GM21737 (cell line): ENCODE measurements at regions not wholly inside any gene's neighbourhood (a gene's known extent, or its start where the extent isn't known, plus 50 kb on each side); places are given as distances from the start of the nearest gene placed in this dataset.

Source experiments
- ATAC-seq: cut with Tn5 transposase; IDR thresholded peaks from one replicate; pipeline ENCODE4 v1.9.1; 2021; ENCODE audit warnings: mild to moderate bottlenecking, moderate library complexity; ENCODE audit not compliant: unreplicated experiment

DNA sequence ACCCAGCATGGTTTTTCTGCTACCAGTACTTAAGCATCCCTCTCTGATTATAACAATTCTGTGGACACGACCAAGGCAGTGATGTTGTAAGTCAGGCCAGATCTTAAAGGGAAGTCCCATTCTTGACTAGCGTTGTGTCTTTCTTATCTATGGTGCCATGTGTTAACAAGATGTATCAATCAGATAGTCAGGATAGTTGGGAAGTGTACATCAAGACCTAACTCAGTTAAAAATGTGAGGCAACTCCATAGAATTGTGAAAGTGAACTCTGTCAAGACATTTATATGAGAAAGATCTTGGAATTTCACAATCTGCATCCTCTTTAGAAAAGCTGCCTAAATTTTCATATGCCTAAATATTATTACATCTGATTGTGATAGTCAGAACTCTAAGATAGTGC is 341.7 kb upstream of the SEMA3D start:
- ATAC-seq: no peak

DNA sequence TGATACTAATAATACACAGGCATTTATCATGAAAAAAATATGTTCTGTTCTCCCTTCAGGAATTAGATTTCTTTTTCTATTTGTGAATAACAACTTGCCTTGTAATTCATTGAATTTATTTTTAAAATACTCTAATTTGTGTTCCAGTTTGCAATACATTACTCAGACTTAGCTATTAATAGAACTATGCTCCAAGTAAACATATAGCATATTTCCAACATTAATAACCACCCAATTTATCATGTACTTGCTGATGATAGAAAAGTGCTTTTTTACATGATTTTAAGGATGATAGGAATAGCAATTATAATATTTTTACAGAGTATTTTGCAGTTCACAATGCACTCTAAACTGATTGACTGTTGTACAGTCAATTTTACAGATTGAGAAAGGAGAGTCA is 338.8 kb upstream of the SEMA3D start:
- ATAC-seq: no peak

DNA sequence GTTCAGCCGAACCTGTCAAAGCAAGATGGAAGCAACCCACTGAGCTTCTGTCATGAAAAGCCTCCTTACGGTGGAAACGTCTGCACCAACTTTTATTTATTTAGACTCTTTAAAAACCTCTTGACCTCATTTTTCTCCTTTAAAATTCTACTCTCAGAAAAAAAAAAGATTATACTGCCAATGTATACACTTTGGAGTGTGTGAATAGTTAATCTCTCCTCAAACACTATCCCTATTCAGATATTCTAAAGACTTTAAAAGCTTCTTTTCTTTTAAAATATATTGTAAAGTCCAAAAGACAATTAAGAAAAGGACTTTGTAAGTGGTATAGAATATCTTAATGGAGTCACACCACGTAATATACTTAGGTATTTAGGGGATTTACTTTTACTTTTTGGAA is 335.2 kb upstream of the SEMA3D start:
- ATAC-seq: no peak

DNA sequence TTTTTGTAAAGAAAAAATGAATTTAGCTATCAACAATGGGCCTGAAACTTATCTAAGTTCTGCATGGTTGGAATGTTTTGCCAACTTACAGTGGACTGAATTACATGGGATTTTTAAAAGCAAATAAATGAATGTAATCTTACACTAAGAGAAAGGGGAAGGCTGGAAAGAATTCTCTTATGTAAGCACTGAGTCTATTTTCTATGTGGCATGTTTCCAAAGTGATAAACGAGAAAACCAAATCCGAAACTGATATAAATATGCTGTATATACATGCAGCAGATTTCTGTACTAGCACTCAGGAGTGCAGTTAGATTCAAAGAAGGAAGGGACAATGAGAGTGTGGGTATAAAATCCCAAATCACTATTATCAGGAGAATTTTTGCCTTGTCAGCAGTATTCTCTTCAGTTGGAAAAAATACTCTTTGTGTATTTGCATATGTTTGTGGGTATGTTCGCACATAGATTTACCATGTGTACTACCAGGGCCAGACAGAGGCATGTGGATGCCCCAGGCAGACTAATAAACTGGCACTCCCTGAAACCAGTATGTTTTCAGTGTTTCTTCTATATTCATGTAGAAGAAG is 334.3 kb upstream of the SEMA3D start:
- no peak for ATAC-seq

DNA sequence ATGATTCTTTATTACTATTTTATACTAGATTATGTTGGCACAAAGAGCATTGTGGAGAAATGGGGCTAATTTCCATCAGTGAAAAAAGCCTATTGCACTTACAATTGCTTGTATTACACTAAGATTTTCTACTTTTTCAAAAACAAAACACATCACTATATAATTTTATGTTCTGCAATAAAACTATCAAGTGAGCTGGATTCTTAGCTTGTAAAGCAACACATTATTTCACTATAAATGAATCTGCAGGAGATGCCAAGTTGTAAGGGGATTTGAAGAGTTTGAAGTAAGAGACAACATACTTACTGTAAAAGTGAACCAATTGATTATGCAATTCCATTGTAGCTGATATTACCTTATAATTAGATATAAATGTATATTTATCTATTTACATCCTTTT is 333.3 kb upstream of the SEMA3D start:
- ATAC-seq: no peak

DNA sequence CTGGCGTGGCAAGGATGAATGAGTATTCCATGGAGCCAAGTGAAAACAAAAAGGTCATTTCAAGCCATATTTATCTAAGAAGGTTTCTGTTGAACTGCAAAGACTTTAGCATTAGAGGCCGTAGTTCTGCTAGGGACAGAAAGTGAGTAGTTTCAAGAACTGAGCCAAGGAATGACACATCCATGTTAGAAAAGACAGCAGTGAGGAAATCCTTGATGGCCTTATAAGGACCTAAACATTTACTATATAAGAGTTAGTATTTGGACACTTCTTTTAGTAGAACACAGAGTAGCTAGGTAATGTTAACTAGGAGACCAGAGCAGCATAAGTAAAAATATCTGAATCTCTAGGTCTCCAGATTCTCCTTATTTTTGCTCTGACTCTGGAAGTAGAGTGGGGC is 329.8 kb upstream of the SEMA3D start:
- no peak for ATAC-seq

DNA sequence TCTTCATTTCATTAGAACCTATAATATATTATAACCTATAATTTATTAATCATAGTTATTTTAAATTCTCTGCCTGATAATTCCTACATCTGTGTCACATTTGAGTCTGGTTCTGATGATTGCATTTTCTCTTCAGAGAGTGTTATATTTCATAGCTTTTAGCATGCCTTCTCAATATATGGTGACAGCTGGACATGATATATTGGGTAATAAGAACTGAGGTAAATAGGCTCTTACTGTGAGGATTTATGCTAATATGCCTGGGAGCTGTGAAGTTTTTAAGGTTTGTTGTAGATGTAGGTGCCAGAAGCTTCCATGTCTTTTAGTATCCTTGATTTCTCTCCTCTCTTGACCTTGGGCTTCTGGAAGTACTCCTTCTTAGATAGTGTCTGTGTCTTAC is 325.9 kb upstream of the SEMA3D start:
- ATAC-seq: no peak

DNA sequence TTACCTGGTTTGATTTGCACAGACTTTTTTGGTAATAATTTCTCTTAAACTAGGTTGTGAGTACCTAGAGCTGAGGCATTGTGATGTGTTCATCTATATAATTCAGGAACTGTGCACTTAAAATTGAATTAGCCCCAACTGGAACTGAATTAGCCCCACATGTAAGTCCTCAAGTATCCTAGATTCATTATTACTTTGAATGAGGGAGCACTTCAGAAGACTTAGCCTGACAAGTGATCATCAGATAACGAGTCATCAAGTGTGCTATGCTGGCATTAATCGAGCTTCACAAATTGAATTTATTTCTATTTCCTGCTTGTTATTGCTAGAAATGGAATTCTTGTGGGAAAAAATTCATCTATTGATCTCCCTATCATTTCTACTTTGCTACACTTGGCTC is 323.4 kb upstream of the SEMA3D start:
- no peak for ATAC-seq

DNA sequence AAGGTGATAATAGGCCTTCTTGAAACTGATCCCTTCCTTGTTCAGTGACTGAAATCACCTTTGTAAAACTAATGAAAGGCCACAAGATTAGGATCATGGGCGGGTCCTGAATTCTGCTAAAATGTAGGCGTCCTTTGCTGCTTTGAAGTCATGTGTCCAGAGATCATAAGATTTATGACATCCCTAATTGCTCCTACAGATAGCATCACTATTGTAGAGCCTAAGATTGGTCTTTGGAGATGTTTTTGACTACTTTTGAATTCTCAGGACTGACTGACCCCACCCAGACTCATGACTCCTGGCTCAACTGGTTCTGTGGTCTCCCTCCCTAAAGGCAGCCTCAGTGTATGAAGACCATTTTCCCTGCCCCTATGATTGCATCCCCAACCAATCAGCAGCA is 322.6 kb upstream of the SEMA3D start:
- no peak for ATAC-seq

DNA sequence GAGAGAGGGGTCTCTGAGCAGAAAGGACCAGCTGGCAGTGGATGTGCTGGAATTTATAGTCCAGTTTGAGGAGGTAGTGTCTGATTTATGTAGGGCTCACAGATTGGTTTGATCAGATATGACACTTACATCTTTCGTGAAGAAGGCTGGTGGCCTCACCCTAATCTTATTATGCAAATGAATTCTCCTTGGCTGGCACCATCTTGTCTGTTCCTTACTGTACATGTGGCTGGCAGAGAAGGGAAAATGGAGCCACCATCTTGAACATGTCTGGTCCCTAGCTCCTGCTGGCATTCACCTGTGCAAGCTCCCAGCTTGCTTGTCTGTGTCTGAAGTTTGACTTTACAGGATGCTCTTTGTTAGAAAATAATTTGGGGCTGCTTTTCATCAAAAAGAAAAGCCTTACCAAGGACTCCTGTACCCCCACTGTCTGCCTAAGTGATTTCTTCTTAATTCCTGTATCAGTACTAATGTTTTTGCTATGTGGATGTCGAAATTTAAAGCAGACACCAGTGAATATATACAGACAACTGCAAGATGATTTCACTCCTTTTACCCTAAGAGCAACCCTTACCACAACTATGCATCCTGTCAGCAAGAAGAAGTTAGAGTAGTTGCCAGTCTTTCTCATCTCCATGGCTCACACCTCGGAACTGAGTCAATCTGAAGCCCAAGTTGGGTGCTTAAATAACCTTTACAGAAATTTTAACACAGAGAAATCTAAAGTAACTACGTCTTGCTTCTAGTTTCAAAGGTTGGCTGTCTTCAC is 322.0 kb upstream of the SEMA3D start:
- ATAC-seq: no peak

DNA sequence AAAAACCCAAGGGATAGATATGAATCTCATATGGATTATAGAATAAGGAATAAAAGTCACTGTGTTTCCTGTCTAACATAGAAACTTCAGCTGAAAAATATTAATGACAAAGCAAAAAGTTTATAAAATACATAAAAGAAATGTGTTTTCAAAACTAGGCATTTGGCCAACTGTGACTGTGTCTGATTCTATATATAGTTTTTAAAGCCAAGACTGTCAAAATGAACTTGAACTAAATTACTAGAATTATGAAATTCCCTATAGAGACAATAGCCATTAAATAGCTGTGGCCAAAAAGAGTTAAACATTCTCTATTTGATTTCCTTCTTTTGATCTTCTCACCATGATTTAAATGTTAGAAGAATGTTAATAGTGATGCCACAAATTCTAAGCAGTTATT is 311.2 kb upstream of the SEMA3D start:
- no peak for ATAC-seq

DNA sequence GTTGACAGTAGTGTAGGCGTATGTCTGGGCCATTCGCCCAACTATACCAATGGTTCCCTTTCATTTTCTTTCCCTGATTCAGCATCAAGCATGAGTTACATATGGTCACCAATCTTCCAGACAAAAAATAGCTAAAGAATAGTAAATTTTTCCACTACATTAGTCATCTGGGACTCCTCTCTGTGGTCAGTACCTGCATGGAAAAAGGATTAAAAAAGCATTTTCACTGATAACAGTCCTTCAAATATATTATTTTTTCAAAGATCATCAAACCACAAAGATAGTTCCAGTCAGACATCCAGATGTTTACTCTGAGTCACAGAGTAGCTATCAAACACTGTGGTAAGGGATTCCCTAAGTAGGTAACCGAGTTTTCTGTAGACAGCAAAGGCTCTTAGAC is 302.6 kb upstream of the SEMA3D start:
- no peak for ATAC-seq

DNA sequence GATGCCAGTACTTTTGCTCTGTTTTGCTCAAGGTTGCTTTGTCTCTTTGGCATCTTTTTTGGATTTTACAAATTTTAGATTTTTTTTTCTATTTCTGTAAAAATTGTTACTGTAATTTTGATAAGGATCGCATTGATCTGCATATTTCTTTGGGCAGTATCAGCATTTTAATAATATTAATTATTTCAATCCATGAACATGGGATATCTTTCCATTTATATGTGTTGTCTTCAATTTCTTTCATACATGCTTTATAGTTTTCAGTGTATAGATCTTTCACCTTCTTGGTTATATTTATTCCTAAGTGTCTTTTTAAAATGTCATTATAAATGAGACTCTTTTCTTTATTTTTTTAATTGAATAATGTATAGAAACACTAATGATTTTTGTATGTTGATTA is 301.6 kb upstream of the SEMA3D start:
- ATAC-seq: no peak

DNA sequence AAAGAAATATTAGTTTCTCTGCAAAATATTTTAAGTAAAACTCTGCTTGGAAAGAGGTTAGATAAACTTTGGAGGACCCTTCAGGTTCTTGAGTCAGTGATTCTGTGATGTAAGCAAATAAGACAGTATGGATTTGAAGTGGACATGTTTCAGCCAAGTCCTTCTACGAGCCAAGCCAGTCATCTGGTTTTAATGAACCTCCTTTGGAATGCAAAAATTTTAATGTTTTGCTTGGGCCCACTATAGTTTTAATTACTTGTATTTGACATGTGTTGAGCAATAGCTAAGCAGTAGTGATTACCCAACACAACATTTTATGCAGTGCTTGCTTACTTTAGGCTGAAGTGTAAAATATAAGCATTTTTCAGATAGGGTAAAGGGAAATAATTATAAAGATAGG is 296.3 kb upstream of the SEMA3D start:
- no peak for ATAC-seq

DNA sequence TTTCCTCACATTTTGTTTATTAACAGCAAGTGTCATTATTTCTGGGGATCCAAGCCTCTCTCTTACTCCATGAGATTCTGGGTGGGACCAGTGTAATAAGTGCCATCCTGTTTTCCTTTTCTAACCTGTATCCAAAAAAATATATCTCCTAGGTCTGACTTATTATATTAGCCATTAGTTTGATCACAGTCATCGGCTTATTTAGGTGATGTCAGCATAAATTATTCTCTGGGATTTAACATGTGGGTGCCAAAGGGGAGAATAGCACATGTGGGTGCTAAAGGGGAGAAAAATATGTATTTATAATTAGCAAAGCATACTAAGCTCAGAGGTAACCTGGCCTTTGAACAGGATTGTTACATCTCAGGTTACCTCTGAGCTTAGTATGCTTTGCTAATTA is 293.8 kb upstream of the SEMA3D start:
- ATAC-seq: no peak

DNA sequence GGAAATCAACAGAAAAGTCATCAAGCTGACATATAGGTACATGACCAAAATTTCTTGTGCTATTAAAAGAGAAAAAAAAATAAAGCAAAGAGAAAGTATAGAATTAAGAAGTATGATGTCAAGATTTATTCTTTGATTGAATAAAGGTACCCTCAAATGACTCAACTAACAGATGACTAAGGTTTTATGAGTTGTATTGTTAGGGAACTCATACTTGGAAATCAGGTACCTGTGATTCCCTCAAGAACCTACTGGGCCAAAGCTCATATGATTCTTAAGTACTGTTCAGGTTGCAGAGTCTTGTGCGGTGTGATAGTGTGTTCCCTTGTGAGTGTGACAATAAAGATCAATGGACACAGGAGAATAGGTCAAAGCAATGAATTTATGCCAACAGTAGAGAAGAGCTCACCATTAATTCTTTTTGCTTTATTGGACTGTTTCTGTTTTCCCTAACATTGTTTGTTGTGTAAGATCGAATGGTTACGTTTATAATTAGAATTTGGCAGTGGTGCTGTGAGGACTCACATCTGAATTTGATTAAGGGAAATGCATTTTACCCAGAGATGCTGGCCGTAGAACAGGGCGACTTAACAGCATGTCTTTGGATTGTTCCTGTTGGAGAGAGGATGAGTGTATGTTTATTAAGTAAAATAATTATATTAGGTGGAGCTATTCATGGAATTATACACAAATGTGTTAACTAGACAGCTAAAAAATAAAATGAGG is 293.2 kb upstream of the SEMA3D start:
- ATAC-seq: no peak

DNA sequence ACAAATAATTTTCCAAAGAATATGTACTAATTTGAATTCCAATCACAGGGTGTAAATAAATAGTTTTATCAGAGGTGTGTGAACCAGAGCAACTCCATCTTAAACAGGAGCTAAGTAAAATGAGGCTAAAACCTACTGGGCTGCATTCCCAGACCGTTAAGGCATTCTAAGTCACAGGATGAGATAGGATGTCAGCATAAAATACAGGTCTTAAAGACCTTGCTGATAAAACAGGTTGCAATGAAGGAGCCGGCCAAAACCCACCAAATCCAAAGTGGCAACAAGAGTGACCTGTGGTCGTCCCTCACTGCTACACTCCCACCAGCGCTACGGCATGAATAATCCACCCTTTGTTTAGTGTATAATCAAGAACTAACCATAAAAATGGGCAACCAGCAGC is 291.7 kb upstream of the SEMA3D start:
- no peak for ATAC-seq

DNA sequence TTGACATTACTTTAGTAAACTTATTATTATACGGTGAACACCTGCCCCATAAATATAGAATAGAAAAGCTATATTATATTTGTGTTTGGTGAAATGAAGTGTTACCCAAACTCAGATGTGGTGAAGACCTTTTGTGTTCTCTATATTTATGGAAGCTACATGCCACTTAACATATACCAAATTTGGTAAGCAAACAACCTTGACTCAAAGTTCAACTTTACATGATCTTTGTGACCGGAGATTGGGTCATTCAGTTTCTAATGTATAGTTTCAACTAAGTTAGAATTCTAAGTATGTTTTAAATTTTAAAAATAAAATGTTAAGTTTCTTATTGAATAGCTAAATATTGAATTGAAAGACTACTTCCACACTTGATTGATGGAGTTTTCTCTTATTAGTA is 288.6 kb upstream of the SEMA3D start:
- no peak for ATAC-seq

DNA sequence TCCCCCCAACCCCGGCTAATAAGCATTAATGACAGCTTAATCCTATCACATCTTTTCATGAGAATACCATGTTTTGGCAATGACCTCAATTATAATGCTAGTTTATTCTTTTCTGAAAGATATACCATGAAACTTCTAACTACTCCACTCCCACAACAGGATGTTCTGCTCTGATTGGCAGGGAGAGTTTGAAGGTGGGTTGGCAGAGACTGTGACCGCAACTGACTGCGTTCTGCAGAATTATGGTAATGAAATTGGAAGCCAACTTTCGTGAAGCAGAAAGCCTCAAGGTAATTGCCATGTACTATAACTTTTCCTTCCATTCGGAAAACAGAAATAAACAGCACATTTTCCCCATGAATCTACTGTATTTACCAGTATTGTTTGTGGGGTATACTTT is 288.2 kb upstream of the SEMA3D start:
- ATAC-seq: no peak

DNA sequence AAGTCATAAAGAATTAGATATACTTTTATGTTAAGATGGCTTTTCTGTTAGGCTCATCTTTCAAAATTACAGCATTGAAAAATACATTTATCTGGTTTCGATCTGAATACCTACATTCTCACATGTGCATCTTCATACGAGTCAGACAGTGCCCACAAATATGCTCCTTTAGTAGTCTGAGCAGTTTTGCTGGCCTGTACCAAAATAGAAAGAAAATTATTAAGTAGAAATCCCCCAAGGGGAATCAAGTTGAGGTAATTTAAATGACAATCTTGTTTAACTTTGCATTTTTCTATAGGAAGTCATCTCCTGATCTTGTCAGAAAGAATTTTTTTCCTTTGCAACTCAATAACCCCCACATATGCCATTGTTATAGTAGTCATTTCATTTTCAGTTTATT is 287.4 kb upstream of the SEMA3D start:
- no peak for ATAC-seq

DNA sequence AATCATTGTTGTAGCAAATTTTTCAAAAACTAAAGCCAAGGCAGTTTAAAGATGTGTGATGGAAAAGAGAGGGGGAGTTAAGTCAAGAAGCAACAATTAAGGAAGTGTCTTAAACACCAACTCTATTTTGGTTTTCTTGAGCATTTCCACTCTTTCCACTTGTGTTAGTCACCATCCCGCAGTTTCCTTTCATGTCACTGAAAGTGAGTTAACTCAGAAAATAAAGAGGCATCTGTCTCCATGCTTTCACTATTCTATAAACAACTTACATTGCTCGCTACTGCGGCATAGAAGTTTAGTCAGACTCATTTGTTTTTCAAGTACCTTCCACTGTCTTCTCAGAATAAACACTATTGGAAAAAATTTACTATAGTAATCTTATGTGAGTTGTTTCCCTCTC is 284.9 kb upstream of the SEMA3D start:
- no peak for ATAC-seq

DNA sequence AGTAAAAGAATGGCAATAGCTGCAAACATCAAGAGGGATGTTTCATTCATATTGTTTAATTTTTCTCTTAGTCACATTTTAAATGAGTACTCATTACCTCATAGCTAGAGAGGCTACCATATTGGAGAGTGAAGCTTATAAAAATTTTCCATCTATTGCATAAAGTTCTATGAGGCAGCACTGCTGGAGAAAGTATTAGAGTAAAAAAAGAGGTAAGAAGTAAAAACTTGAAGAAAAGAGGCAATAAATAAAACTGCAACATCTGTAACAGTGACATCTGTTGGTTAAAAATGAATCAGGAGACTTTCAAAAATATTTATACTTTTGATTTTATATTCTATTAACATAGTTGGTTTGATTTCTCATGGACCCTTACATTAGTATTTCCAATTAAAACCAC is 284.5 kb upstream of the SEMA3D start:
- no peak for ATAC-seq
